Erythroblast (primary cell): ENCODE measurements at regions not wholly inside any gene's neighbourhood (a gene's known extent, or its start where the extent isn't known, plus 50 kb on each side); places are given as distances from the start of the nearest gene placed in this dataset.
A peak's percentile ranks its signal among the peaks of the same experiment; 100 is the strongest.

Experiments
- DNase-seq, 2 experiments: peaks; one replicate each; lab custom pipeline; 2025; lab: John Stamatoyannopoulos, UW
- GATA1 ChIP-seq: IDR thresholded peaks from 2 replicates; pipeline ENCODE4 v1.6.1; 2011; ENCODE audit warnings: low read depth, mild to moderate bottlenecking, control low read depth, low read length, moderate library complexity
- POLR2A ChIP-seq: IDR thresholded peaks from 2 replicates; pipeline ENCODE4 v1.6.1; 2011; ENCODE audit warnings: mild to moderate bottlenecking, low read length

- DNase-seq = no peak
- TF ChIP-seq GATA1 = no peak
- no peak for TF ChIP-seq POLR2A
These were observed 187.4 kb downstream of the LPIN1 start for GRCh38 chr2:11933854-11934253.

DNA sequence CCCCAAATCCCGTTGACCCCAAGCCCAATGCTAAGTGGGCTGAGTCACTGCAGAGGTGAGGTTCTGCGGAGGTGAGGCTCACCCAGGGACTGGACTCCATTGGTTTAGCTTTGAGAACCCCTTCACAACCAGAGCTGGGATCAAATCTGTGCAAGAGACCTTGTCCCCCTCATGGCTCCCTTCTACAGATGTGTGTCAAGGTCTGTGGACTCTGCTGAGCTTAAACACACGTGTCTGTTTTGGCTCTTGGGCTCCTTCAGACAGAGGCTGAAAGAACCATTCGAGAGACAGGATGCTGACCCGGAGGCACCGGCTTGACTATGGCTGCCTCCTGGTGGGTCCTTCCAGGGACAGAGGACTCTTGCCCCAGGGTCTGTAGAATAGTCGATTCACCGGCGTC, 190.3 kb downstream of the LPIN1 start:
- TF ChIP-seq GATA1 (no peak), POLR2A (no peak)
- no peak for DNase-seq

- DNase-seq = no peak
- TF ChIP-seq GATA1 (no peak), POLR2A (no peak)
These were observed 191.8 kb downstream of the LPIN1 start for GRCh38 chr2:11938196-11938595.

DNA sequence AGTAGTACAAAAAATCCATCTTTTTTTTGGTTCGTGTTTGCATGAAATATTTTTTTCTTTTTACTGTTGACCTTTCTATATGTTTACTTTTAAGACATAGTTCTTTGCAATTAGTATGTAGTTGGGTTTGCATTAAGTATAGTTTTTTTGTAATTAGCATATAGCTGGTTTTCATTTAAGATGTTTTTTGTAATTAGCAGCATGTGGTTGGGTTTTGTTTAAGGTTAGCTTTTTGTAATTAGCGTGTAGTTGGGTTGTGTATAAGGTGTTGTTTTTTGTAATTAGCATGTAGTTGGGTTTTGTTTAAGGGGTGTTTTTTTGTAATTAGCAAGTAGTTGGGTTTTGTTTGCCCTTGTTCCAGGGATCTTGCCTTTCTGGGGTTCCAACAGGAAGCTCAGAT, 193.1 kb downstream of the LPIN1 start:
- no peak for DNase-seq
- TF ChIP-seq GATA1 (no peak), POLR2A (no peak)

GRCh38 chr2:11940121-11940743, 193.8 kb downstream of the LPIN1 start:
- peak; percentile 46 to 73 for DNase-seq
- no peak for TF ChIP-seq GATA1
- no peak for TF ChIP-seq POLR2A

- peak; percentile 54 to 62 for DNase-seq
- TF ChIP-seq GATA1 = no peak
- no peak for TF ChIP-seq POLR2A
These were observed 194.4 kb downstream of the LPIN1 start for GRCh38 chr2:11940799-11941198.

- TF ChIP-seq GATA1 = peak; percentile 82
- TF ChIP-seq POLR2A = no peak
- DNase-seq = peak; percentile 91 to 97
These were observed 195.1 kb downstream of the LPIN1 start for GRCh38 chr2:11941201-11942177.

- TF ChIP-seq POLR2A (no peak), GATA1 (no peak)
- peak in 1 of 2 experiments; percentile 35 for DNase-seq
These were observed 195.7 kb downstream of the LPIN1 start for GRCh38 chr2:11942178-11942569.

GRCh38 chr2:11944311-11944710, 197.9 kb downstream of the LPIN1 start:
- no peak for DNase-seq
- no peak for TF ChIP-seq POLR2A
- TF ChIP-seq GATA1 = no peak

GRCh38 chr2:11945139-11946126, 199.0 kb downstream of the LPIN1 start:
- no peak for DNase-seq
- TF ChIP-seq POLR2A = no peak
- no peak for TF ChIP-seq GATA1

GRCh38 chr2:11947956-11948355, 201.5 kb downstream of the LPIN1 start:
- no peak for DNase-seq
- no peak for TF ChIP-seq GATA1
- no peak for TF ChIP-seq POLR2A

DNA sequence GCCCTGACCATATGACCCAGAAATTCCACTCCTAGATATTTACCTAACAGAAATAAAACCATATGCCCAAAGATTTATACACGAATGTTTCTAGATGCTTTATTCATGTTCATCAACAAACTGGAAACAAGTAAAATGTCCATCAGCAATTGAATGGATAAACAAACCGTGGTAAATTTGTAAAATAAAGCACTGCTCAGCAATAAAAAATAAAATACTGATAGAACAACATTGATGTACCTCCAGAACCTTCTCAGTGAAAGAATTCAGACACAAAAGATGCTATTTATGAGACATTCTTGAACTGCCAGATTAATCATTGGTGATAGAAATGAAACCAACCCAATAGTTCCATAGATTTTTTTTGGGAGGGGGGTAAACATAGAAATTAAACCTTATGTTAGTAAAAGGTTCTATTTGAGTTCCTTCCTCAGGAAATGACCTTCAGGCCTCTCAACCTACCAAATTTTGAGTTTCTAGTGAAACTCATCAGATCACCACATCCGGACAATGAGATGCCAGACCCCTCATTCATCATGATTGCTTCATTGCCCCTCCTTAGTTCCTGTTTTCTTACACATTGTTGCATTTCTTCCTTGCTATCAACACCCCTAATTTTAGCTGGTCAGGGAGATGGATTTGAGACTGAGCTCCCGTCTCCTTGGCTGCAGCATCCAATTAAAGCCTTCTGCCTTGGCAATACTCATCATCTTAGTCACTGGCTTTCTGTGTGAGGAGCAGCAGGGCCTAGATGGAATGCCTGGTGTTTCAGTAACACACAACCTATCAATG, 203.5 kb downstream of the LPIN1 start:
- TF ChIP-seq POLR2A (no peak), GATA1 (no peak)

More for the DNA sequence above, 203.5 kb downstream of the LPIN1 start:
- DNase-seq = no peak
